ENCODE measurements at regions not wholly inside any gene's neighbourhood (a gene's known extent, or its start where the extent isn't known, plus 50 kb on each side); places are given as distances from the start of the nearest gene placed in this dataset.

DNA sequence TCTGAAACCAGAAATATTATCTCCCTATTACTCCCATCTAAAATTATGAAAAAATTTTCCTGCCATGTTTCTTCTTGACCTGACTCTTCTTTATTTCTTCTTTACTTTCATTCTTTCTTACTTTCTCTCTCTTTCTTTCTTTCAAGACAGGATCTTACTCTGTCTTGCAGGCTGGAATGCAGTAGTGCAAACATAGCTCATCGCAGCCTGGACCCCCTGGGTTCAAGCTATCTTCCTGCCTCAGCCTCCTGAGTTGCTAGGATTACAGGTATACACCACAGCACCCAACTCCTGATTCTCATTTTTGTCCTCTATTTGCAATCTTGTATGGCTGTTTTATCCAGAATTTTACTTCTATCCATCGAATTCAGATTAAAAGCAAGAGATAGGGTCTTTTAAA is 631.1 kb downstream of the TBC1D4 start:
- H3K4me3 ChIP-seq, result no peak overlapping the region
- H3K9me3 ChIP-seq, result peaks cover 0 to 28% (median 10%) of the 10 kb centered on the region in 8 donors
- no peak overlapping the region for H3K27ac ChIP-seq
- no peaks in the 10 kb centered on the region for H3K36me3 ChIP-seq
- no peak for TF ChIP-seq POLR2A (IDR thresholded peaks at IDR 0.05)
- TF ChIP-seq POLR2AphosphoS5 (IDR thresholded peaks at IDR 0.05), result no peak
- TF ChIP-seq, protein P1, sequence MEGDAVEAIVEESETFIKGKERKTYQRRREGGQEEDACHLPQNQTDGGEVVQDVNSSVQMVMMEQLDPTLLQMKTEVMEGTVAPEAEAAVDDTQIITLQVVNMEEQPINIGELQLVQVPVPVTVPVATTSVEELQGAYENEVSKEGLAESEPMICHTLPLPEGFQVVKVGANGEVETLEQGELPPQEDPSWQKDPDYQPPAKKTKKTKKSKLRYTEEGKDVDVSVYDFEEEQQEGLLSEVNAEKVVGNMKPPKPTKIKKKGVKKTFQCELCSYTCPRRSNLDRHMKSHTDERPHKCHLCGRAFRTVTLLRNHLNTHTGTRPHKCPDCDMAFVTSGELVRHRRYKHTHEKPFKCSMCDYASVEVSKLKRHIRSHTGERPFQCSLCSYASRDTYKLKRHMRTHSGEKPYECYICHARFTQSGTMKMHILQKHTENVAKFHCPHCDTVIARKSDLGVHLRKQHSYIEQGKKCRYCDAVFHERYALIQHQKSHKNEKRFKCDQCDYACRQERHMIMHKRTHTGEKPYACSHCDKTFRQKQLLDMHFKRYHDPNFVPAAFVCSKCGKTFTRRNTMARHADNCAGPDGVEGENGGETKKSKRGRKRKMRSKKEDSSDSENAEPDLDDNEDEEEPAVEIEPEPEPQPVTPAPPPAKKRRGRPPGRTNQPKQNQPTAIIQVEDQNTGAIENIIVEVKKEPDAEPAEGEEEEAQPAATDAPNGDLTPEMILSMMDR (IDR thresholded peaks at IDR 0.05 in 8 of 11, conservative IDR thresholded peaks at IDR 0.05 in 3 of 11), result no peak
- intact Hi-C loops (cut with DNase I; ENCODE audit: low total_unique reads), result no loop called here
- H3K27me3 ChIP-seq (replicated peaks in 1 of 7), result no peaks in the 10 kb centered on the region
- no peak for DNase-seq
- 51 to 72% (median 63%) methylated on average over 2 of the region's 2 CpGs for WGBS, 5 donors
- no peaks in the 10 kb centered on the region for H3K4me1 ChIP-seq

DNA sequence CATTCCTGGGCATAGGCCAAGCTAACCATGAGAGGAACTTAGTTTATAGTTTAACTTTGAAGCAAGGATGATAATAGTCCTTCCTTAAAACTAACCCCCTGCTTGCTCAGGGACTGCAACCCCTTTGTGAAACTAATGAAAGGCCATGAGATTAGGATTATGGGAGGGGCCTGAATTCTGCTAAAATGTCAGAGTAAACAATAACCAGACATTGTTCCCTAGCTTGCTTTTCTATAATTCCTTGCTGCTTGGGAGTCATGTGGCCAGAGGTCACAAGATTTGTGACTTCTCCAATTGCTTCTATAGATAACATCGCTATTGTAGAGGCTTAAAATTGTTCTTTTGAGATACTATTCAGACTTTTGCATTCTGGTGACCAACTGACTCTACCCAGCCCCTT is 634.0 kb downstream of the TBC1D4 start:
- intact Hi-C loops (cut with DNase I; ENCODE audit: low total_unique reads), result no loop called here

DNA sequence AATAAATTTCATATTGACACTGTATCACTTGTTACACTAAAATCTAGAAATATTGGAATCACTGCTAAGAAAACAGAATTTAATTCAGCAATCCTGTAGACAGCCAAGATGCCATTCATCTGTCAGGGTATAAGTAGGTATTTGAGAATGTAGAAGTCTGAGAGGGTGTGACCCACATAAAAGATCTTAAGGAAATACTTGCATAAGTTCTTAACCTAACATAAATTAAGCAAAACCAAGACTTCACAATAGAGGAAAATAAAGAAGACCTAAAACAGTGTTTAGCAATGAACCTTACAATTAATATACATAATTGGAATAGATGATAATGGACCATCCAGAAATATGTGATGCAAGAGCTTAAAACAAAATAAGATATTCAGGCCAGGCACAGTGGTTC is 636.2 kb downstream of the TBC1D4 start:
- H3K4me1 ChIP-seq, result no peaks in the 10 kb centered on the region
- TF ChIP-seq, protein P1 (IDR thresholded peaks at IDR 0.05 in 8 of 11, conservative IDR thresholded peaks at IDR 0.05 in 3 of 11), result no peak
- no peak for TF ChIP-seq POLR2A (IDR thresholded peaks at IDR 0.05)
- TF ChIP-seq POLR2AphosphoS5 (IDR thresholded peaks at IDR 0.05), result no peak
- H3K27ac ChIP-seq, result no peak overlapping the region
- H3K4me3 ChIP-seq, result no peak overlapping the region
- H3K9me3 ChIP-seq, result peaks cover 0 to 15% (median 9%) of the 10 kb centered on the region in 8 donors
- no peaks in the 10 kb centered on the region for H3K27me3 ChIP-seq (replicated peaks in 1 of 7)
- DNase-seq, result no peak
- H3K36me3 ChIP-seq, result no peaks in the 10 kb centered on the region
- intact Hi-C loops (cut with DNase I; ENCODE audit: low total_unique reads), result no loop called here

More for the DNA sequence above, 634.0 kb downstream of the TBC1D4 start:
- Histone ChIP-seq H3K4me1 (no peaks in the 10 kb centered on the region), H3K27me3 (replicated peaks in 1 of 7) (no peaks in the 10 kb centered on the region), H3K9me3 (peaks cover 0 to 15% (median 9%) of the 10 kb centered on the region in 8 donors), H3K4me3 (no peak overlapping the region), H3K27ac (no peak overlapping the region), H3K36me3 (no peaks in the 10 kb centered on the region)
- TF ChIP-seq POLR2AphosphoS5 (IDR thresholded peaks at IDR 0.05) (no peak), POLR2A (IDR thresholded peaks at IDR 0.05) (no peak)
- TF ChIP-seq, protein P1 (IDR thresholded peaks at IDR 0.05 in 8 of 11, conservative IDR thresholded peaks at IDR 0.05 in 3 of 11), result no peak
- WGBS, 5 donors, result 68 to 89% (median 73%) methylated on average over 1 of the region's 1 CpG
- DNase-seq, result no peak

DNA sequence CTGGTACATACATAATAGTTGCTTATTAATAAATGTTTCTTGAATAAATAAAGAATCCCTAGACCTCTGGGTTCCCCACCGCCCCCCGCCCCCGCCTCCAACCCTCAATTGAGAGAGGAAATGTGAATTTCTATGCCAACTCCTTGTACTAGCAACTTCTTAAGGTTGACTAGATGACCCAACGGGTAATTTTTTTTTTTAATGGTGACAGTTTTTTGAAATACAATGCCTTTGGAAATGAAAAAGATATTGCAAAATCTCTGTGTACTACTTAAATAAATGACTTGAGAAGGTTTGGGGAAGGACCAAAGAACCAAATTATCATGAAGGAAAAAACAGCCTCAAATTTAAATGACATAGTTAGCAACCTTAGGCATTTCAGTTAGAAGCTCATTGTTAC is 640.3 kb downstream of the TBC1D4 start:
- WGBS, 5 donors, result 85 to 91% (median 90%) methylated on average over 4 of the region's 4 CpGs
- no peak for DNase-seq
- Histone ChIP-seq H3K9me3 (no peaks in the 10 kb centered on the region), H3K27me3 (replicated peaks in 1 of 7) (no peaks in the 10 kb centered on the region), H3K36me3 (no peaks in the 10 kb centered on the region), H3K4me3 (no peak overlapping the region), H3K4me1 (no peaks in the 10 kb centered on the region), H3K27ac (no peak overlapping the region)
- TF ChIP-seq POLR2A (IDR thresholded peaks at IDR 0.05), result no peak
- TF ChIP-seq POLR2AphosphoS5 (IDR thresholded peaks at IDR 0.05), result no peak
- TF ChIP-seq, protein P1 (IDR thresholded peaks at IDR 0.05 in 8 of 11, conservative IDR thresholded peaks at IDR 0.05 in 3 of 11), result no peak
- intact Hi-C loops (cut with DNase I; ENCODE audit: low total_unique reads), result no loop called here

Data from spleen (tissue), 11 donors.